IMR-90 (cell line): ENCODE measurements at regions not wholly inside any gene's neighbourhood (a gene's known extent, or its start where the extent isn't known, plus 50 kb on each side); places are given as distances from the start of the nearest gene placed in this dataset.

Experiments used
- ATAC-seq: fragments of 200-7000 bp; cut with Tn5 transposase; 2 replicates; pipeline ENCODE4 v1.9.1; 2020; ENCODE audit warnings: low read depth, mild to moderate bottlenecking, moderate library complexity
- BruUV-seq: library from RNA; stranded (reverse); fragments of 400-500 nt; replicated peaks from 2 replicates; lab custom pipeline; 2021; lab: Mats Ljungman, UMichigan
- CTCF ChIA-PET: fragments of 300-600 bp; formaldehyde crosslinking; extraction: SDS; loops from one replicate; lab custom pipeline; 2021; ENCODE audit warnings: antibody characterized with exemption; lab: Yijun Ruan, JAX
- POLR2A ChIA-PET: fragments of 300-600 bp; sonication (Branson Sonifier 250); formaldehyde crosslinking; loops from one replicate; lab custom pipeline; 2022; ENCODE audit warnings: antibody characterized with exemption; ENCODE audit not compliant: unreplicated experiment; lab: Charles Lee
- DNase-seq: peaks from one replicate; pipeline ENCODE4 v3.0.0; 2013
- H2AFZ ChIP-seq: replicated peaks from 2 replicates; pipeline ENCODE3; 2013; ENCODE audit warnings: low read length, mild to moderate bottlenecking; ENCODE audit not compliant: poor library complexity
- H2AK5ac ChIP-seq: 2 replicates; pipeline ENCODE4 v1.6.1; 2013; ENCODE audit warnings: low read depth, low read length, inconsistent platforms
- H2AK9ac ChIP-seq: replicated peaks from 2 replicates; pipeline ENCODE3; 2013; ENCODE audit warnings: mild to moderate bottlenecking, low read depth, low read length, moderate library complexity; ENCODE audit not compliant: poor library complexity
- H2BK120ac ChIP-seq: 2 replicates; pipeline ENCODE4 v1.6.1; 2013; ENCODE audit warnings: low read depth, low read length, inconsistent platforms
- H2BK15ac ChIP-seq: 3 replicates; pipeline ENCODE4 v1.6.1; 2013; ENCODE audit warnings: low read depth, low read length, inconsistent platforms
- H2BK20ac ChIP-seq: 2 replicates; pipeline ENCODE4 v1.6.1; 2013; ENCODE audit warnings: low read depth, mild to moderate bottlenecking, inconsistent platforms, low read length, moderate library complexity
- H2BK5ac ChIP-seq: 2 replicates; pipeline ENCODE4 v1.6.1; 2013; ENCODE audit warnings: mild to moderate bottlenecking, low read depth, low read length, inconsistent platforms; ENCODE audit not compliant: poor library complexity, severe bottlenecking
- H3K14ac ChIP-seq: replicated peaks from 2 replicates; pipeline ENCODE4 v1.6.1; 2013; ENCODE audit warnings: low read depth, low read length, inconsistent platforms
- H3K18ac ChIP-seq: 2 replicates; pipeline ENCODE4 v1.6.1; 2013; ENCODE audit warnings: low read depth, low read length, control low read depth
- H3K23ac ChIP-seq: 2 replicates; pipeline ENCODE4 v1.6.1; 2013; ENCODE audit warnings: low read depth, low read length, inconsistent platforms
- H3K27ac ChIP-seq: 2 replicates; pipeline ENCODE4 v1.5.1; 2013; ENCODE audit warnings: mild to moderate bottlenecking, control low read depth, low read length; ENCODE audit not compliant: insufficient read depth
- H3K27me3 ChIP-seq: 2 replicates; pipeline ENCODE4 v1.6.1; 2013; ENCODE audit warnings: low read length; ENCODE audit not compliant: control insufficient read depth, insufficient read depth
- H3K36me3 ChIP-seq: 2 replicates; pipeline ENCODE4 v1.6.1; 2013; ENCODE audit warnings: low read length, mixed read lengths; ENCODE audit not compliant: control insufficient read depth, insufficient read depth
- H3K4ac ChIP-seq: 2 replicates; pipeline ENCODE4 v1.6.1; 2013; ENCODE audit warnings: low read depth, low read length, inconsistent platforms
- H3K4me1 ChIP-seq: 2 replicates; pipeline ENCODE4 v1.6.1; 2013; ENCODE audit warnings: low read length, mixed read lengths; ENCODE audit not compliant: control insufficient read depth, insufficient read depth
- H3K4me2 ChIP-seq: 2 replicates; pipeline ENCODE4 v1.6.1; 2013; ENCODE audit warnings: low read depth, mild to moderate bottlenecking, control low read depth, low read length, moderate library complexity
- H3K4me3 ChIP-seq: 2 replicates; pipeline ENCODE4 v1.5.1; 2013; ENCODE audit warnings: low read depth, mild to moderate bottlenecking, control low read depth, low read length, moderate library complexity; ENCODE audit not compliant: insufficient read depth
- H3K56ac ChIP-seq: 2 replicates; pipeline ENCODE4 v1.6.1; 2013; ENCODE audit warnings: low read length, inconsistent platforms; ENCODE audit not compliant: insufficient read depth; ENCODE audit errors: extremely low read depth
- H3K79me1 ChIP-seq, 2 experiments: 2 replicates each; pipeline ENCODE4 v1.6.1; 2013; ENCODE audit warnings: low read length in 2 of 2, inconsistent platforms in 1 of 2, low read depth in 1 of 2
- H3K9ac ChIP-seq: 2 replicates; pipeline ENCODE4 v1.6.1; 2013; ENCODE audit warnings: low read depth, low read length, control low read depth
- H3K9me1 ChIP-seq: 2 replicates; pipeline ENCODE4 v1.6.1; 2013; ENCODE audit warnings: low read length, inconsistent platforms; ENCODE audit not compliant: insufficient read depth
- H3K9me3 ChIP-seq: 2 replicates; pipeline ENCODE4 v1.6.1; 2013; ENCODE audit warnings: low read length; ENCODE audit not compliant: control insufficient read depth, insufficient read depth
- H4K20me1 ChIP-seq: 2 replicates; pipeline ENCODE4 v1.6.1; 2013; ENCODE audit warnings: low read length, inconsistent platforms; ENCODE audit not compliant: insufficient read depth
- H4K5ac ChIP-seq: 2 replicates; pipeline ENCODE4 v1.6.1; 2013; ENCODE audit warnings: mild to moderate bottlenecking, low read depth, low read length, control low read depth
- H4K8ac ChIP-seq, 2 experiments: 2 replicates each; pipeline ENCODE4 v1.6.1; 2013; ENCODE audit warnings: low read depth in 2 of 2, low read length in 2 of 2, control low read depth in 1 of 2, inconsistent platforms in 1 of 2
- H4K91ac ChIP-seq: 2 replicates; pipeline ENCODE4 v1.6.1; 2013; ENCODE audit warnings: low read depth, low read length, inconsistent platforms; ENCODE audit not compliant: insufficient read depth
- FOS ChIP-seq: fragments of 150-350 bp; IDR thresholded peaks from 2 replicates; pipeline ENCODE4 v1.6.1; 2016; ENCODE audit warnings: low read depth, low read length
- WGBS, 2 experiments: methylation state at CpG; one replicate each; pipeline versions ENCODE4 v1.1.5 to v1.1.7; 2013; ENCODE audit warnings: missing lambda C conversion rate in 2 of 2; ENCODE audit not compliant: insufficient read length in 1 of 2; ENCODE audit errors: extremely low coverage in 2 of 2; 5-methylcytosine and 5-hydroxymethylcytosine counted together
- dilution Hi-C: fragments of 300-500 bp; cut with HindIII; formaldehyde crosslinking; loops from one replicate; pipeline ENCODE4 v1.14.3; 2018; ENCODE audit warnings: low sequenced_read_pairs; ENCODE audit not compliant: unreplicated experiment
- in situ Hi-C: fragments of 300-500 bp; cut with MboI; formaldehyde crosslinking; loops from 3 replicates; pipeline ENCODE4 v1.14.3; 2019; ENCODE audit warnings: low sequenced_read_pairs, inconsistent platforms, mixed read lengths
- intact Hi-C: fragments of 100-400 bp; cut with micrococcal nuclease; formaldehyde crosslinking; loops from 2 replicates; pipeline ENCODE4 v1.10.0; 2022

GRCh38 chr12:97910559-97910958, 448.0 kb downstream of the RMST start:
- dilution Hi-C loops: no loop called here
- intact Hi-C loops: no loop called here

More at GRCh38 chr12:97910559-97910958, 448.0 kb downstream of the RMST start:
- no peak overlapping the region for H2BK5ac ChIP-seq
- H2BK120ac ChIP-seq: no peak overlapping the region
- no peak overlapping the region for H3K4me3 ChIP-seq
- H3K23ac ChIP-seq: no peak overlapping the region
- H3K27ac ChIP-seq: no peak overlapping the region
- no peak overlapping the region for H4K5ac ChIP-seq
- no TSS peak for BruUV-seq
- H3K79me1 ChIP-seq: no peaks in the 10 kb centered on the region
- H3K14ac ChIP-seq: no peak overlapping the region
- H3K9ac ChIP-seq: no peak overlapping the region
- H3K4ac ChIP-seq: no peak overlapping the region
- no peak overlapping the region for H2BK20ac ChIP-seq
- DNase-seq: no peak
- no peaks in the 10 kb centered on the region for H3K36me3 ChIP-seq
- no peak overlapping the region for H2AFZ ChIP-seq
- H3K4me1 ChIP-seq: no peaks in the 10 kb centered on the region
- ATAC-seq: no peak
- TF ChIP-seq FOS: no peak
- POLR2A ChIA-PET: no interaction called here
- H2AK9ac ChIP-seq: no peak overlapping the region
- no peaks in the 10 kb centered on the region for H3K27me3 ChIP-seq
- no peak overlapping the region for H3K18ac ChIP-seq
- 100% methylated on average over 1 of the region's 3 CpGs; no CpG with 5 or more reads in 1 of the 2 experiments for WGBS, 2 experiments
- peaks cover 10% of the 10 kb centered on the region; the same call in 1 of the 2 replicates for H3K9me3 ChIP-seq
- no peak overlapping the region for H4K91ac ChIP-seq
- H4K8ac ChIP-seq: no peak overlapping the region
- H3K4me2 ChIP-seq: no peak overlapping the region
- no peaks in the 10 kb centered on the region for H4K20me1 ChIP-seq
- CTCF ChIA-PET: no interaction called here
- no peak overlapping the region for H2BK15ac ChIP-seq
- H2AK5ac ChIP-seq: no peak overlapping the region
- in situ Hi-C loops: no loop called here
- no peaks in the 10 kb centered on the region for H3K9me1 ChIP-seq
- H3K56ac ChIP-seq: no peak overlapping the region
